GM23248 (cell line): ENCODE measurements at regions not wholly inside any gene's neighbourhood (a gene's known extent, or its start where the extent isn't known, plus 50 kb on each side); places are given as distances from the start of the nearest gene placed in this dataset.

Source experiments
- EZH2 ChIP-seq: fragments of 200-600 bp; sonication (generic); IDR thresholded peaks from 2 replicates; pipeline ENCODE4 v1.6.1; 2018; ENCODE audit warnings: antibody characterized with exemption, mild to moderate bottlenecking; ENCODE audit not compliant: insufficient read depth, poor library complexity, severe bottlenecking
- EZH2phosphoT487 ChIP-seq: fragments of 200-600 bp; sonication (generic); IDR thresholded peaks from 2 replicates; pipeline ENCODE4 v1.6.1; 2018; ENCODE audit warnings: antibody characterized with exemption, moderate library complexity, mild to moderate bottlenecking, low read depth; ENCODE audit not compliant: insufficient read depth

DNA sequence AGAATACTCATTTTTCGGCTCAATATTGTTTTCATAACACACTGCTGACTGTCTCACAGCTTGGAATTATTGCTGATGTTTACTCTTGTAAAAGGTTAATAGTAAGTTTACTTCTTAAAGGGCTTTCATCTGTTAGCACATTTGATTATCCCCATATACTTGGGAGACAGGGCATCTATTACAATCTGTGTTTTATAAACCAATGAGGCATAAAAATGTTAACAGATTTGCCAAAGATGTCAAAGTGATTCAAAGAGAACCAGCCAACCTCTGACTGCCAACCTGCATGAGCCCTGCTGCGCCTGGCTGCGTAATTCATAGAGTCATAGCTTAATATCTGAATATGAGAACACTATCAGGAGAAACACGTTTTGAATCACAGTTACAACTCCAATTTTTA is 665.6 kb downstream of the TRIML1 start:
- no peak for TF ChIP-seq EZH2
- TF ChIP-seq EZH2phosphoT487, result no peak
